Astrocyte of the spinal cord (primary cell): ENCODE measurements at regions not wholly inside any gene's neighbourhood (a gene's known extent, or its start where the extent isn't known, plus 50 kb on each side); places are given as distances from the start of the nearest gene placed in this dataset.
A peak's percentile ranks its signal among the peaks of the same experiment; 100 is the strongest.

Experiments
- DNase-seq: peaks from one replicate; pipeline ENCODE4 v3.0.0; 2011; ENCODE audit warnings: low read depth, low spot score
- H3K4me3 ChIP-seq: 2 replicates; pipeline ENCODE4 v1.5.1; 2011; ENCODE audit warnings: low read depth, mild to moderate bottlenecking, low read length, moderate library complexity
- CTCF ChIP-seq: IDR thresholded peaks from 2 replicates; pipeline ENCODE4 v1.5.1; 2012; ENCODE audit warnings: low read depth, mild to moderate bottlenecking, low read length, inconsistent platforms
- in situ Hi-C: cut with HindIII; loops from 2 replicates; pipeline ENCODE4 v1.10.0; 2017; ENCODE audit warnings: low sequenced_read_pairs

GRCh38 chr5:110846398-110847001 lies 107.7 kb downstream of the SLC25A46 start:
- no peak overlapping the region for H3K4me3 ChIP-seq
- no peak for TF ChIP-seq CTCF
- no peak for DNase-seq
- in situ Hi-C loops = no loop called here

- TF ChIP-seq CTCF = no peak
- H3K4me3 ChIP-seq = no peak overlapping the region
- peak; percentile 54 for DNase-seq
- in situ Hi-C loops = no loop called here
These were observed 112.5 kb downstream of the SLC25A46 start for GRCh38 chr5:110851357-110851756.

- TF ChIP-seq CTCF = no peak
- DNase-seq = no peak
- in situ Hi-C loops = no loop called here
- no peak overlapping the region for H3K4me3 ChIP-seq
These were observed 113.2 kb downstream of the SLC25A46 start for GRCh38 chr5:110852053-110852452.

- in situ Hi-C loops = no loop called here
- H3K4me3 ChIP-seq = no peak overlapping the region
- DNase-seq = no peak
- TF ChIP-seq CTCF = no peak
These were observed 113.7 kb downstream of the SLC25A46 start for GRCh38 chr5:110852541-110852940.

- in situ Hi-C loops = no loop called here
- TF ChIP-seq CTCF = no peak
- no peak overlapping the region for H3K4me3 ChIP-seq
- peak; percentile 10 for DNase-seq
These were observed 114.5 kb downstream of the SLC25A46 start for GRCh38 chr5:110853267-110853666.

- TF ChIP-seq CTCF = no peak
- in situ Hi-C loops = no loop called here
- DNase-seq = no peak
- no peak overlapping the region for H3K4me3 ChIP-seq
These were observed 115.4 kb downstream of the SLC25A46 start for GRCh38 chr5:110854200-110854599.

- in situ Hi-C loops = no loop called here
- no peak overlapping the region for H3K4me3 ChIP-seq
- no peak for DNase-seq
These were observed 117.2 kb downstream of the SLC25A46 start for GRCh38 chr5:110855961-110856360.

More at GRCh38 chr5:110855961-110856360, 117.2 kb downstream of the SLC25A46 start:
- TF ChIP-seq CTCF = no peak
